ENCODE measurements at regions not wholly inside any gene's neighbourhood (a gene's known extent, or its start where the extent isn't known, plus 50 kb on each side); places are given as distances from the start of the nearest gene placed in this dataset.
"Not testable (repeated sequence)": the region's sequence is repeated elsewhere in the genome, so short reads cannot be mapped to it uniquely, and the experiment has no call there.

DNA sequence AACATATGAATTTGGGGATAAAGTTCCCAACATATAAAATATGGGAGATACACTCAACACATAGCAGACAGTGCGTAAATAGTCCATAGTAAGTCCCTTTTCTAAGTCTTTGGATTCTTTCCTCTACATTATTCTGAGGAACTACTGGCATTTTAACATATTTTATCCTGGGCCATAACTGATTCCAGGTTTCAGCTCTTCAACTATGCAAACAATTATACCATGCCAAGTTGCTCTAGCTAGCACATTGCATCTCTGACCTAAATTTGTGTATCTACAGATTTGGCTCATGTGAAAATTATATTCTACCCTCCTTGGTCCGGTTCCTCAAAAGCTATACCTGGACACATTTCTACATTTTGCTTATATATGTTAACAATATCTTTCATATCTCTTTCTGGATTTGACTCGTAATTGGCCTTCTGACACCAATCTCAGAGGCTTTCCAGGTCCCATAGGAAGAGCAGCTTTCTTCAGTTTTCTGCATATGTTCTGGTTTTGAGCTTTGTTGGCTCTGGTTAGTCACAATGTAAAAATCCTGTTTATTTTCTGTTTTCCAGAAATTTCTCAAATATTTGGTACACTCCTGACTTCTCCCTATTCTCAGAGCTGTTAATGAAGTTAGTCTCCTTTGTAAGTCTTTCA is 305.4 kb downstream of the BMP4 start:
- no peak for DNase-seq

DNA sequence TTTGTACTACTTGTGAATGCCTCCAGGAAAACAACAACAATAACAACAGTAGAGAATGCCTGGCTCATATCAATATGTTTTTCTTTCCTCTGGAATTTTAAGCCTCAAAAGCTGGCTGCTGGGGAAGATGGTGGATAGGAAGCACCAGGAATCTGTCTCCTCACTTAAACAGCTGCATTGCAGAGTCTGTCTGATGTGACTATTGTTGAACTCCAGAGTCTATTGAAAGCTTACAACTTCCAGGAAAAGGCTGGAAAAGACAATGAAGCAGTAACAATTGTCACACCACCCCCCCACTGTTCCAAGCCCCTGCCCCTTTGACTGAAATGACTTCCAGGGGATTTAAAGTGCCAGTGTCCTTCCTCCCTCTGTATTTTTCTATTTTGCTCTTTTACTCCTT is 309.7 kb downstream of the BMP4 start:
- no peak for DNase-seq

DNA sequence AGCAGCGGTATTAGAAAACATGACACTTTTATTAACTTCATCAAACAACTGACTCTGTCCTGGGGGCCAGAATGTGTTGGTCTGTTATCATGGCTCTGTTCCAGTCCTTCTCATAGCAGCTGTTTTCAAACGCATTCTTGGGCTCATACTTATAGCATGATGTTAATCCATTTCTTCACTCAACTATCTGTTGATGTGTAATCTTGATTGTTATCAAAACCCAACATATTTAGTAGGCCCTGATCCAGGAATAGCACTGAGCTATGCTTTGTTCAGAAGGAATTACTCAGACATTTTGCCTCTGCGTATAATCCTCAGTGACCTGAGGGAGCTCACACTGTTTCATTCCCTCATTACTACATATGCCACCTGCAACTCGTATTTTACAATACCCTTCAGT is 315.9 kb downstream of the BMP4 start:
- no peak for DNase-seq

DNA sequence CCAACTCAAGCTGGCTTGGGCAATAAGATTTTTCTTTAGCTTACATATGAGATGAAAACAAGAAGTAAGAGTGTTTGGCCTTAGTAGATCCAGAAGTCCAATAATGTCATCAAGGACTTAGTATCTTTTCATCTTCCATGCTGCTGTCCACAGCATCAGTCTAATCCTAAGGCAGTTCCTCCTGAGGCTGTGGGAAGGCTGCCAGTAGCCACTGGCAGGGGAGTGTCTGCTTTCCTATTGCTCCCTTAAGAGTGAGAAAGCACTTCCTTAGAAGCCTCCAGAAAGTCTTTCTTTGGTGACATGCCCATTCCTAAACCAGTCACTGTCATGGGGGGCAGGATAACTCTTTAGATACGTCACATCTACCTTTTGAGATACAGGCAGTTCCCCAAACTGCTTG is 317.7 kb downstream of the BMP4 start:
- DNase-seq = no peak

DNA sequence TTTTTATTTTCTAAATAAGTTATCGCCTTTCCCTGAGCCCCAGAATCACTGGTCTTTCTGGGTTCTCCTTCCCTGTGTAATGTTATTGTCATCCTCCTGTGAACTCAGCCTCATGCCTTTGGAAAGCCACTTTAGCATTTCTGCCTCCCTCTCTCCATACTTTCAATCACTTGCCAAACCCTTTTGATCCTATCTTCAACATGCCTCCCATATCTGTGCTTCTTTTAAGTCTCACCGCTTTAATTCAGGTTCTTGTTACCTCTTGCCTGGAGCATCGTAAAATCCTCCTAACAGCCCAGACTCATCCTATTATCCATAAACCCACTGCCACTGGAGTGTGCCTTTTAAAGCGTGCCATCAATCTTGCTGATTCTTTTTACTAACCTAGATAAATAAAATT is 321.8 kb downstream of the BMP4 start:
- DNase-seq = no peak

DNA sequence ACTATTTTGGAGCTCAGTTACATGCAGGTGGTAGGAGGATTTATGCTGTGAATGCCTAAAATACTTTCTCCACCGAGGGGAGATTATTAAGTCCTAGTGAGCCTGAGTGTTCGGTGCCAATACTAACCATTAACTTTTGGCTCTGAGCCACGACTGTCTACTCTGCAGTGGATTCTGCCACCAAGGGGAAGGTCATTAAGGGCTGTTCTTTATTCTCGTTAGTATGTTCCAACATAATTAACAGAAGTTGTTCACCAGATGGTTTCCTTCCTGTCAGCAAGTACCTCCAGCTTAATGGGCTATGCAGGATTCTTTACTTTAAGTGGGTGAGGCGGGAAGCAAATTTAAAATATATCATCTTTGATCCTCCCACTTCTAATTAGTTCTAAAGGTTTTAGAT is 326.3 kb downstream of the BMP4 start:
- DNase-seq = peak; percentile 55 to 65

DNA sequence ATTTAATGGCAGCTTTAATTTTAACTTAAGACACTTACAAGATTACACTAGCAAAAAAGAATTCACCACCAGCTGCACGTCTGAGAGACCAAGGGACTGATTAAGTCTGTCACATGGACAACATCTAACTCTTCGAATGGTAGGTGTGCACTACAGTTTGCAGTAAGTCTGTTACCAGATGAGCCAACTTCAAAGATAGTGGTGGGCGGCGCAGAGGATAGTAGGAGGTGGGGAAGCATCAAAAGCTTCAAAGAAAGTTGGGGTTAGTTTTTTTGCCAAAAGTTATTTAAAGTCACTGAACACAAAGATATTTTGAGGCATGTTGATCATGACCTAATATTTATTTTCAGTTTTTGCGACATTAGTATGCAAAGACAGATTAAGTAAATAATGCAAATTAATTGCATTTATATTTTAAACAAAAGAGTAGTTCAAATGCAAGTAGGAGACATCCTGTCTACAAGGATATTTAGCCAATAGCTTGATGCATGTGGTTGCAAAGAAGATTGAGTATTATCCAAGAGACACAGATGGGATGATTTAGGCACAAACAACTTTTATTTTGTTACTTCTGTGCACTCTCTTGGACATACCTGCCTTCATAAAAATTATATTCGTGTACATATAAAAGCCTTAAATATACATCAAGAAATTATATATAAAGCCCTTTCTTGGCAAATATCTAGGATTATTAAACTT is 327.7 kb downstream of the BMP4 start:
- no peak for DNase-seq

DNA sequence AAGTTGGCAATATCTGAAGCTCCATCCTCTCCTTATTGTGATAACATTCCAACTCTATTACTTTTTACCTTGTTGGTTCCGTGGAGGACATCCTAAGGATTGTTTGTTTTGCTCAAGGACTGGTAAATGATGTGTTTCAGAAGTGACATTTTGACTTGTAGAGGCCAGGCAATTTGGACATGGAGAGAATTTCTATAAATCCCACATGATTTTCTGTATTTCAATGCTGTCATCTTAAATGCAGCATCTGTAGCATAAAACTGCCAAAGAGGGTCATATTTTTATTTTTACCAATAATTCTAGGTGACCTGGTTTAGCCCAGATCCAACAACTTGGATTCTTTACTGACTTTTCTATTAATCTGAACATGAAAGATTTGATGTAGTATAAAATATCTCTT is 328.4 kb downstream of the BMP4 start:
- no peak for DNase-seq

DNA sequence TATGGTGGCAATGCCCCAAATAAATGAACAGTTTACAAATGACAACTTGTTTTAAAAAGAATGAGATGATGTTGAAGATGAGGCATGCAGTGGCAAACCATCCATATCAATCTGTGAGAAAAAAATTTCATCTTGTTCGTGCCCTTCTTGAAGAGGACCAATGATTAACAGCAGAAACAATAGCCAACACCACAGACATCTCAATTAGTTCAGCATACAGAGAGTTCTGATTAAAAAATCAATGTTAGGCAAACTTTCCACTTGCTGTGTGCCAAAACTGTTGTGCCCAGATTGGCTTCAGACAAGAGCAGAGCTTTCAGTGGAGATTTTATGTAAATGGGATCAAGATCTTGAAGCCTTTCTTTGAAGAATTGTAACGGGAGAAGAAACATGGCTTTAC is 329.9 kb downstream of the BMP4 start:
- DNase-seq = no peak

DNA sequence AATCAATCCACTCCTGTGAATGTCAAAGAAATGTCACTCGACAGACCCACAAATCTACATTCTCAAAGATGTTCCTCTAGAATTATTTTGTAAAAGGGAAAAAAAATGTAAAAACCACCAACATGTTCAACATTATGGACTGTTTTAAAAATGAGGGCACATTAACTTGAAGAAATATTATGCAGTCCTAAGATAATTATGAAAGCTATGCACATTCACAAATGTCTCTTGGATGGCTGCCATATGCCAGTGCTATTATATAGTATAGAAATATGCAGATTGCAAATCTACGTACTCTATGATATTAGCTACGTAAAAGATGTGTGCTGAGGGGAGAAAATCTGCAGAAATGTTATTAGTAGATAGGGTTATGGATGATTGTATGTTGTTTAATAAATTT is 334.2 kb downstream of the BMP4 start:
- DNase-seq = no peak

DNA sequence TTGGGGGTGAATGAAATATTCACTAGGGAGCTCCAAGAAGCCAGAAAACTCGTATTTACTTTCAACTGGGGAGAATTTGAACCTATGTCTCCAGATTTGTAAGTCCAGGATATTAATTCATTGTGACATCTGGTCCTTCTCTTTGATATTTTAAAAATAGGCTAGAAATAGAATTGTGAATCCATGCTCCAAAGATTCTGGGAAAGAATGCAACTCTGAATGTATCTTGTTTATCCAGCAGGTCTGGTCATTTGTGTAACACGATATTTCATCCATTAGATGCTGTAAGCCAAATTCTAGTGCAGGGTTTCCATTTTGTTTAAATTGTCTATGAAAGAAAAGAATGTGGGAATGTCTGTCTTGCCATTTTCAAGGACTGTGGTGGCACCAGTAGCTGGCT is 334.7 kb downstream of the BMP4 start:
- no peak for DNase-seq

DNA sequence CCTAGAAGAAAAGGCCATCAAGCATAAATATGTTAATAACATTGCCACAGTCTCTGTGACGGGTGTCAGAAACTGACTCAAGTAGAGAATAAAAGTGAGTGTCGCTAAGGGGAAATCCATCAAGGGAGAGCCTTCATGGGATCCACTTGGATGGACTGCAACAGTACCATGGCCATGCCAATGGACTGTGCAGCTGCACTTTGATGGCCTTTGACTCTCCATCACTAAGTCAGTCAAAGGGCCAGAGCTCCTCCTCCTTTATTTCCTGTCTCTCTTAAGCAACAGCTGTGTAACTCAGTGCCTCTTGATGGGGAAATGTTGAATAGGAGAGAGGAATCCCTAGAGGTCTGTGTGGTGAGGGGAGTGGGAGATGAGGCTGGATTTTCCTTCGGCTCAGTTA is 335.2 kb downstream of the BMP4 start:
- no peak for DNase-seq

DNA sequence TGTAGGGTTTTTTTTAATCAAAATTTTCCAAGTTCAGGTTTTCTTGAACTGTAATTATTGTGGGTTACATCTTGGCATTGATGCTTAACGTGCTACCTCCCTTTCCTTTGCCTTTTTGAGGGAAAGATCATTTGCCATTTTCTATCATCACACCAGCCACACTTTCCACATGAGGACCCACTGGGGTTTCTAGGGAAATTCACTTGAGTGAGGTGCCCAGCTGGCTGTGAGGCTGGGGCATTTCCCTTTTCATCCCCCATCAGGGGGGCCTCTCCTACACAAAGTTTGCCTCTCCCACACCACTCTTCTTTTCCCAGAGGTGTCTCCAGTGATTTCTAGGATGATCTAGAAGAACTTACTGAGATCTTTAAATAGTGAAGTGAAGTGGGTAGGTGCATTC is 335.7 kb downstream of the BMP4 start:
- DNase-seq = no peak

DNA sequence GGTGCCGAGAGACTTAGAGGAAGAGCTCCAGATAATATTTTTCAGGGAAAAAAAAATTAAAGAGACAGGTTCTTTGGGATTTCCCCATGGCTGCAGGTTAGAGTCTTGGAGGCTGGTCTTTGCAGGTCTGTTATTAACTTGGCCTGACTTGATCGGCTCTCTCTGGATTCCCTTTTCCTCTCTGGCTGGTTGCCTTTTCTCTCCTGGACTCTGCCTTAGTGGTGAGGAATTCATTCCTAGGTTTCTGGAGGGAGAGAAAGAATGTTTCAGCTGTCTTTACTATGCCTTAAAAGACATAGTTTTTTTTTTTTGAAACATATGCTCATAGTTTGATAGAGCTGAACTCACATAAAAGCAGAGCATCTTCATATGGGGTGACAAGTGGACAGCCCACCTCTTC is 336.3 kb downstream of the BMP4 start:
- no peak for DNase-seq

DNA sequence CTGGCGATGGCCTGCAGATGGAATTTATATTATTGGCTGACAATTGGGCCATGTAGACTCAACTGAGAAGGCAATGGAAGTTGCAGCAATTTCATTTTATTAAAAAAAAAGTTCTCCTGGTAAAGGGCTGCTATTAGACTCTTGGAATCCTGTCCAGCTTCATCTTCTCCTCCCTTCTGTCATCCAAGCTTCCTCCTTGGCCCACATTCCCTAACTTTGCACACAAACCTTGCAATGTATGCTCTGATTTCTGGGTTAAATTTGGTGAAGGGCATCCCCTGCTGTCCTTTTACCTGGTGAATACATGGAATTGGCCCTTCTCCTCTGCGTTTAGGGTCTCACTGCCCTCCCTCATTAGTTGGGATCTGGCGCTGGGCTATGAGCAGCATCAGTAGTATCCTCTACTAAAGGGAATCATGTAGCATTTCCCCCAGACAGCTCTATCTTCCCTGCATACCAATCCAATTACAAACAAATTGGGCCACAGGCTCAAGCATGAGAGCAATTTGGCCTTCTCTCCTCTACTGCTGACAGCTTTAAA is 336.9 kb downstream of the BMP4 start:
- DNase-seq = no peak

DNA sequence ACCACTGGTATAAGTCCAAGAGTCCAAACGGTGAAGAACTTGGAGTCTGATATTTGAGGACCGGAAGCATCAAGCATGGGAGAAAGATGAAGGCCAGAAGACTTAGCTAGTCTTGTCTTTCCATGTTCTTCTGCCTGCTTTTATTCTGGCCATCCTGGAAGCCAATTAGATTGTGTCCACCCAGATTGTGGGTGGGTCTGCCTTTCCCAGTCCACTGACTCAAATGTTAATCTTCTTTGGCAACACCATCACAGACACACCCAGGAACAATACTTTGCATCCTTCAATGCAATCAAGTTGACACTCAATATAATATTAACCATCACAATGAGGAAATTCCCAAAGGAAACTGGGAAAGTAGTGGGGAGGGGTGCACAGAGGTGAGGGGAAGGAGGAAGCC is 340.1 kb downstream of the BMP4 start:
- not testable (repeated sequence) for DNase-seq

DNA sequence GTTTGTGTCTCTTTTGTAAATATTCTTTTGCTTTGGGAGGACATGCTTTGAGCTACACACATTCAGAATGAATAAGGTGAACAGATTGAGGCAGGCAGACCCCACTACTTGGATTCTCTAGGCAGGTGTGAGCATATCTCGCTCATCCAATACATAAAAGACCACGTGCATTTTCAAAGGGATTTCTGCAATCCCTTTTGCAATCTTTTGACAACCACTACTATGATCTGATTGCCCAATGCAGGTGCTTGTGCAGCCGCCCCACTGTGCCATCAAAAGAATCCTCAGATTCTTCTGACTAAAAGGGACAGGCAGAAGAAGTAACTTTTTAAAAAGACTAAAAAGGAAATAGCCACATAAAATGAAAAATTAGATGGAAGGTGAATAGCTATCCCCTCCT is 341.4 kb downstream of the BMP4 start:
- DNase-seq = no peak

DNA sequence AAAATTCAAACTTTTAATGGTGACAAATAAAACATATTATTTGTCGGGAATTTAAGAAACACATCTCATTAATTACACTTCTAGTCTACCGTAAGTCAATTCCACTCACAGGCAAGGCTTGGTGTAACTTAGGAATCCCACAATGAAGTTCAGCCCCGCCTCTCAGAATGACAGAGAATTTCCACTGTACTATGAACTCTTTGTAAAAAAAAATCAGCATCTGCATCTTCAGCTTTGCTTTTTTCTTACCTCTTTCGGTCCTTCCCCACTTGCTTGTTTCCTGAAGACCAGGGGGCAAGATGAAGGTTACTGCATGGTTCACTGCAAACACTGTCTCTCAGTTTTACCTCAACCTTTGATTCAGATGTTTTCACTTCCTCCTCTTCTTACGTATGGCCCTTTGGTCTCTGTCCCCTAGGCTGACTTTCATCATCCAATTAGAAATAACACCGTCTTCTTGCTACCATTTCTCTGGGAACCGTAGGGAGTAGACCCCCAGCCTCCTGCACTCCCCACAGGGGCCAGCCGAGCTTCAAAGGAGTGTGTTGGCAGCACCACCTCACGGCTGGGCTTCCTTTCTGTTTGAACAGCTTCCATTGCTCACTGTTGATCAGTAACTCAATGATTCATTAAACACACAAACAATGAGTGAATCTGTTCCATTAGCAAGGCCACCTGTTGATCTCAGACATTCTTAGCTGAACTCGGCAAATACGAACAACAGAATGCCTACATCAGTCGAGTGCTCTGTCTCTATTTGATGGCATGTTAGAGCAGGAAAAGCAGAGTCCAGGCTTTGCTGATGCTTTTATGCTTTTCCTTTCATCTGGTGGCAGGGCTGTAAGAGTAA is 343.0 kb downstream of the BMP4 start:
- DNase-seq = peak; percentile 90 to 93

DNA sequence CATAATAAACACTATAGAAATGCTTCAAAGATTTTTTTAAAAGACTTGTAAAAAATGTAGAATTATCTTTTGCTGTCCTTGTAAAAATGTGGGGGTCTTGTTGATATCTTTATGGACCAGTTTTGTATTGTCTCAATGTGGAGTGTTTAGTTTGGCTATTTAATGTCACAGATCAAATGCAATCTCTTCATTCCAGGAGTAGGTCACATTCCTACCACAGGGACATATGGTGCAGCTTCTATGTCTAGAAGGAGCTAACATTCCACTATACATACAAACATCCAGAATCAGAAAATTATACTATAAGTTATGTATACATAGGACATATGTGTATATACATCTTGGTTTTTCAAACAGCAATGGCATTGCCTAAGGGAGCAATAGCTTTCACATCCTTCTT is 345.7 kb downstream of the BMP4 start:
- no peak for DNase-seq

DNA sequence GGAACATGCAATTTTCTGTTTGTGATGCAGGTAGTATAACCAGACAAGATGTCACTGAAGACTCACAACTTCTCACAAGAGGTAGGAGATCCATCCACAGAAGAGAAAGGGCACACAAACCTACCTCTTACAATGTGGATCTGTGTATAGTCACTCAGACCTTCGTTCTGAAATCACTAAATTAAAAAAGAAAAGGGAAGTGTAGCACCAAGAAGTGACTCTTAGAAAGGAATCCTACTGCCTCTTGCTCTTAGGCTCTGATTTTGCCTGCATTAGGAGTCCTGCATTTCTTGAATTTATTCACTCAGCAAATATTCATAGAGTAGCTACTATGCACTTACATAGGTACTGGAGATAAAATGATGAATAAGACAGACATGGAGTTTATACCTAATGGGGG is 347.6 kb downstream of the BMP4 start:
- DNase-seq = no peak

DNA sequence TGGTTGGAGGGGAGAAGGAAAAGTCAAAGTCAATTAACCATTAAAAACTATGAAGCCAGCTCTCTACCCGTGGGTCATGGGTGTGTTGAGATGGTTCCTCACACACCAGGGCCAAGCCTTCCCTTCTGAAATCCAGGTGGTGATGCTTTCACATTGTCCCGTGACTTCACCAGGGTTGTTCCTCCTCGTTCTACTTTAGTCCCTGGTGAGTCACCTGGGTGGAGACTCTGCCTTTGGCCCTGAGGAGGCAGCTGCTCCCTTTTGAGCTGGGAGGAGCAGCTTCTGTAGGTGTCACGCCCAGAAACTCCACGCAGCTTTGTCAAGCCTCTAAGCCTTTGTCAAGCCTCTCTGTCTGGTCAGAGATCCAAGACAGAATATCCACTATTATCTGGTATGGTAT is 348.3 kb downstream of the BMP4 start:
- peak in 1 of 2 experiments; percentile 31 for DNase-seq

DNA sequence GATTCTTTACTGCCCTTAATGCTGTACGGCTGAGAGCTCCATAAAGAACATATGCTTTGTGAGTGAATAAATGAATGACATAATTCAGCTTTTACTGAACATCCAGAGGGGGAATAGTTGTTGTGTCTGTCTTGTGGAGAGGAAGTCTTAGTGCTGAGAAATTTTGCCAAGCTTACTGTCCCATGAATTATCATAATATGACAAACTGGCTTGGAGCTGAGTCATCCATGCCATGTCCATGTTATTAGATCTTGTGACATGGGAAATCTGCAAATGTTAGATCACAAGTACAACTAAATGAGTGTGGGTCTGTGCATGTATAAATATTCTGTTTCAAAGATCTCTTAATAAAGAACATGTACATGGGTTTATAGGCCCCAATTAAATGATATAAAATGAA is 350.4 kb downstream of the BMP4 start:
- no peak for DNase-seq

DNA sequence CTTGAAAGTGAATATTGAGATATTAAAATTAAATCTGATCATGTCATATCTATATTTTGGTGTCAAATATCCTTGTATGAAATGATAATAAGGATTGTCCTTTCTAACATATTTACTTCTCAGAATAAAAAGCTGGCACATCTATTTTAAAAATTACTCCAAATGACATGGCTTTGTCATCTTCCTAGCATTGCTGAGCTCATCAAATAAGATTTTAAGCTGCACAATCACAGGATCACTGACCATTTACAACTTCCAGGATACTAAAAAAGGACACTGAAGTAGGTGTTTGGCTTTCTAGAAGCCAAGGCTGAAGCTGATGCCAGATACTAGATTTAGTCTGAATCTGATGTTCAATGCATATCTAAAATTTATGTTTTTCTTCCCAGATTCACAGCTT is 351.1 kb downstream of the BMP4 start:
- no peak for DNase-seq

DNA sequence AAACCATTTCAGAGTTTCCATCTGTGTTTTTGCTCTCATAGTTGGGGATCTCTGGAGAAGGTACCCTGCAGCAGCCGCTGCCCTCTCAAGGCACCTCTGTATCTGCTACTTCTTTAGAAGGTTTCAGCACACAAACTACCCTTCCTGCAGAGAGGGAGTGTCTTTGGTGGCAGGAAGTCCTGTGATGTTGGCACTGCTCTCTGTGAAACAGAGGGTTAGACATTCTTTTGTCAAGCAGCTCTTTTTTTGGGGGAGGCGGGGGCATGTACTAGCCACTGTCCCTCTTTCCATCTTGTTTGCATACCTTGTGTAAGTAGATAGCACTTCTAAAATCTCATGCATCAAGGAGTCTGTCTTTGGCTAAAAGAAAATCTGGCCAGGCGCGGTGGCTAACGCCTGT is 352.6 kb downstream of the BMP4 start:
- no peak for DNase-seq
